Mammary epithelial cell (primary cell): ENCODE measurements at regions not wholly inside any gene's neighbourhood (a gene's known extent, or its start where the extent isn't known, plus 50 kb on each side); places are given as distances from the start of the nearest gene placed in this dataset.

Experiments used
- EZH2 ChIP-seq: IDR thresholded peaks from 2 replicates; pipeline ENCODE4 v1.6.1; 2012; ENCODE audit warnings: low read length, inconsistent platforms, borderline replicate concordance
- TF ChIP-seq, protein P1 (sequence below), 2 donors: IDR thresholded peaks in 1 of 2; conservative IDR thresholded peaks in 1 of 2; 2 replicates each; pipeline ENCODE4 v1.5.1; 2011 to 2012; ENCODE audit warnings: inconsistent platforms in 2 of 2, low read length in 2 of 2, mild to moderate bottlenecking in 2 of 2, control low read depth in 1 of 2, low read depth in 1 of 2; ENCODE audit not compliant: insufficient read depth in 1 of 2; ENCODE audit errors: extremely low read depth in 1 of 2

DNA sequence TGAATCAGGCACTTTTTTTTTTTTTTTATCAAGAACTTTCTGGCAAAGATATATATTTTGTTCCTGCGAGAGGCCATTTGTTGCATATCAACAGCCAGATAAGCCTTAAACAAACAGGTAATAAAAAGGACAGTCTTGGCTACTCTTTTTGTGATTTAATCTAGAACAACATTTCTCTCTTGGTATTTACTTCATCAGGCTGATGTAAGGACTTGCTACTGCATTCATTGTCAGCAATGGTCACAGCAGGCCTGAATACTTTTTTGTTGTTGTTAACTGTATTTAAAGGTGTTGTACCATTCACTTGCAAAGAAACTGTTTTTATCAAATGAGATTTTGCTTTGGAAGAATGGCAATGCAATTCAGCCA is 683.8 kb downstream of the IRS1 start:
- TF ChIP-seq, protein P1, sequence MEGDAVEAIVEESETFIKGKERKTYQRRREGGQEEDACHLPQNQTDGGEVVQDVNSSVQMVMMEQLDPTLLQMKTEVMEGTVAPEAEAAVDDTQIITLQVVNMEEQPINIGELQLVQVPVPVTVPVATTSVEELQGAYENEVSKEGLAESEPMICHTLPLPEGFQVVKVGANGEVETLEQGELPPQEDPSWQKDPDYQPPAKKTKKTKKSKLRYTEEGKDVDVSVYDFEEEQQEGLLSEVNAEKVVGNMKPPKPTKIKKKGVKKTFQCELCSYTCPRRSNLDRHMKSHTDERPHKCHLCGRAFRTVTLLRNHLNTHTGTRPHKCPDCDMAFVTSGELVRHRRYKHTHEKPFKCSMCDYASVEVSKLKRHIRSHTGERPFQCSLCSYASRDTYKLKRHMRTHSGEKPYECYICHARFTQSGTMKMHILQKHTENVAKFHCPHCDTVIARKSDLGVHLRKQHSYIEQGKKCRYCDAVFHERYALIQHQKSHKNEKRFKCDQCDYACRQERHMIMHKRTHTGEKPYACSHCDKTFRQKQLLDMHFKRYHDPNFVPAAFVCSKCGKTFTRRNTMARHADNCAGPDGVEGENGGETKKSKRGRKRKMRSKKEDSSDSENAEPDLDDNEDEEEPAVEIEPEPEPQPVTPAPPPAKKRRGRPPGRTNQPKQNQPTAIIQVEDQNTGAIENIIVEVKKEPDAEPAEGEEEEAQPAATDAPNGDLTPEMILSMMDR (conservative IDR thresholded peaks at IDR 0.05 in 1 of 2, IDR thresholded peaks at IDR 0.05 in 1 of 2; ENCODE audit: extremely low read depth in 1 of 2, insufficient read depth in 1 of 2, low read depth in 1 of 2, low read length in 2 of 2) = no peak
- TF ChIP-seq EZH2 = no peak
